GM19025 (cell line): ENCODE measurements at regions not wholly inside any gene's neighbourhood (a gene's known extent, or its start where the extent isn't known, plus 50 kb on each side); places are given as distances from the start of the nearest gene placed in this dataset.
"Not testable (repeated sequence)": the region's sequence is repeated elsewhere in the genome, so short reads cannot be mapped to it uniquely, and the experiment has no call there.

ENCODE experiments used
- ATAC-seq: cut with Tn5 transposase; IDR thresholded peaks from one replicate; pipeline ENCODE4 v1.9.1; 2021; ENCODE audit warnings: mild to moderate bottlenecking, low read depth, moderate library complexity; ENCODE audit not compliant: unreplicated experiment

- ATAC-seq = not testable (repeated sequence)
Observed at GRCh38 chr13:107782646-107783045, 432.7 kb downstream of the LIG4 start.

- ATAC-seq = no peak
Observed at GRCh38 chr13:107778094-107778493, 437.2 kb downstream of the LIG4 start.

- ATAC-seq = no peak
Observed at GRCh38 chr13:107770541-107770940, 444.8 kb downstream of the LIG4 start.

GRCh38 chr13:107767119-107767518 is 448.2 kb downstream of the LIG4 start:
- ATAC-seq = no peak

- no peak for ATAC-seq
Observed at GRCh38 chr13:107765724-107766401, 449.5 kb downstream of the LIG4 start.

- ATAC-seq = no peak
Observed at GRCh38 chr13:107764046-107764445, 451.3 kb downstream of the LIG4 start.

GRCh38 chr13:107753748-107754147 is 461.6 kb downstream of the LIG4 start:
- no peak for ATAC-seq

- no peak for ATAC-seq
Observed at GRCh38 chr13:107753291-107753690, 462.0 kb downstream of the LIG4 start.

GRCh38 chr13:107743983-107744382 is 471.4 kb downstream of the LIG4 start:
- no peak for ATAC-seq

- ATAC-seq = no peak
Observed at GRCh38 chr13:107743526-107743925, 471.8 kb downstream of the LIG4 start.

- ATAC-seq = no peak
Observed at GRCh38 chr13:107743100-107743499, 472.2 kb downstream of the LIG4 start.

- ATAC-seq = no peak
Observed at GRCh38 chr13:107742544-107742943, 472.8 kb downstream of the LIG4 start.

- no peak for ATAC-seq
Observed at GRCh38 chr13:107738004-107738403, 477.3 kb downstream of the LIG4 start.

- ATAC-seq = no peak
Observed at GRCh38 chr13:107736731-107737130, 478.6 kb downstream of the LIG4 start.

GRCh38 chr13:107736170-107736569 is 479.2 kb downstream of the LIG4 start:
- ATAC-seq = no peak

GRCh38 chr13:107734891-107735625 is 480.3 kb downstream of the LIG4 start:
- ATAC-seq = no peak

GRCh38 chr13:107733276-107733675 is 482.1 kb downstream of the LIG4 start:
- no peak for ATAC-seq

GRCh38 chr13:107730813-107731212 is 484.5 kb downstream of the LIG4 start:
- no peak for ATAC-seq

GRCh38 chr13:107721125-107721869 is 494.0 kb downstream of the LIG4 start:
- ATAC-seq = no peak

- ATAC-seq = no peak
Observed at GRCh38 chr13:107716741-107717140, 498.6 kb downstream of the LIG4 start.

GRCh38 chr13:107716241-107716640 is 499.1 kb downstream of the LIG4 start:
- no peak for ATAC-seq
